Astrocyte (in vitro differentiated cells and primary cell): ENCODE measurements at regions not wholly inside any gene's neighbourhood (a gene's known extent, or its start where the extent isn't known, plus 50 kb on each side); places are given as distances from the start of the nearest gene placed in this dataset.
"Not testable (repeated sequence)": the region's sequence is repeated elsewhere in the genome, so short reads cannot be mapped to it uniquely, and the experiment has no call there.

Experiments
- EZH2 ChIP-seq: IDR thresholded peaks from 2 replicates; pipeline ENCODE4 v1.6.1; 2012; ENCODE audit warnings: mild to moderate bottlenecking, low read length, inconsistent platforms; ENCODE audit not compliant: insufficient read depth
- TF ChIP-seq, protein P1 (sequence below): IDR thresholded peaks from 2 replicates; pipeline ENCODE4 v1.5.1; 2011; ENCODE audit warnings: low read depth, mild to moderate bottlenecking, inconsistent platforms, low read length, moderate library complexity; ENCODE audit not compliant: insufficient read depth

DNA sequence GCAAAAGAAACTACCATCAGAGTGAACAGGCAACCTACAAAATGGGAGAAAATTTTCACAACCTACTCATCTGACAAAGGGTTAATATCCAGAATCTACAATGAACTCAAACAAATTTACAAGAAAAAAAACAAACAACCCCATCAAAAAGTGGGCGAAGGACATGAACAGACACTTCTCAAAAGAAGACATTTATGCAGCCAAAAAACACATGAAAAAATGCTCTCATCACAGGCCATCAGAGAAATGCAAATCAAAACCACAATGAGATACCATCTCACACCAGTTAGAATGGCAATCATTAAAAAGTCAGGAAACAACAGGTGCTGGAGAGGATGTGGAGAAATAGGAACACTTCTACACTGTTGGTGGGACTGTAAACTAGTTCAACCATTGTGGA lies 170.1 kb downstream of the MEX3B start:
- TF ChIP-seq, protein P1, sequence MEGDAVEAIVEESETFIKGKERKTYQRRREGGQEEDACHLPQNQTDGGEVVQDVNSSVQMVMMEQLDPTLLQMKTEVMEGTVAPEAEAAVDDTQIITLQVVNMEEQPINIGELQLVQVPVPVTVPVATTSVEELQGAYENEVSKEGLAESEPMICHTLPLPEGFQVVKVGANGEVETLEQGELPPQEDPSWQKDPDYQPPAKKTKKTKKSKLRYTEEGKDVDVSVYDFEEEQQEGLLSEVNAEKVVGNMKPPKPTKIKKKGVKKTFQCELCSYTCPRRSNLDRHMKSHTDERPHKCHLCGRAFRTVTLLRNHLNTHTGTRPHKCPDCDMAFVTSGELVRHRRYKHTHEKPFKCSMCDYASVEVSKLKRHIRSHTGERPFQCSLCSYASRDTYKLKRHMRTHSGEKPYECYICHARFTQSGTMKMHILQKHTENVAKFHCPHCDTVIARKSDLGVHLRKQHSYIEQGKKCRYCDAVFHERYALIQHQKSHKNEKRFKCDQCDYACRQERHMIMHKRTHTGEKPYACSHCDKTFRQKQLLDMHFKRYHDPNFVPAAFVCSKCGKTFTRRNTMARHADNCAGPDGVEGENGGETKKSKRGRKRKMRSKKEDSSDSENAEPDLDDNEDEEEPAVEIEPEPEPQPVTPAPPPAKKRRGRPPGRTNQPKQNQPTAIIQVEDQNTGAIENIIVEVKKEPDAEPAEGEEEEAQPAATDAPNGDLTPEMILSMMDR: not testable (repeated sequence)
- not testable (repeated sequence) for TF ChIP-seq EZH2
